Astrocyte (in vitro differentiated cells and primary cell): ENCODE measurements at regions not wholly inside any gene's neighbourhood (a gene's known extent, or its start where the extent isn't known, plus 50 kb on each side); places are given as distances from the start of the nearest gene placed in this dataset.

Experiments used
- DNase-seq: peaks from one replicate; pipeline ENCODE4 v3.0.0-alpha.2; 2010; ENCODE audit warnings: low read depth
- FAIRE-seq: peaks from 2 replicates; lab custom pipeline; 2011; peaks lifted over from hg19 to GRCh38; lab: Jason Lieb, UNC
- H2AFZ ChIP-seq: 2 replicates; pipeline ENCODE4 v1.6.0; 2012; ENCODE audit warnings: low read depth, low read length, inconsistent platforms
- H3K27ac ChIP-seq: 2 replicates; pipeline ENCODE4 v1.5.1; 2011; ENCODE audit warnings: low read depth, low read length, inconsistent platforms
- H3K27me3 ChIP-seq: 2 replicates; pipeline ENCODE4 v1.6.0; 2011; ENCODE audit warnings: low read length, inconsistent platforms; ENCODE audit not compliant: insufficient read depth
- H3K36me3 ChIP-seq: 2 replicates; pipeline ENCODE4 v1.5.1; 2011; ENCODE audit warnings: low read length, inconsistent platforms; ENCODE audit not compliant: insufficient read depth
- H3K4me1 ChIP-seq: 2 replicates; pipeline ENCODE4 v1.5.1; 2011; ENCODE audit warnings: low read length, inconsistent platforms; ENCODE audit not compliant: insufficient read depth
- H3K4me2 ChIP-seq: 2 replicates; pipeline ENCODE4 v1.6.0; 2012; ENCODE audit warnings: low read length, inconsistent platforms
- H3K4me3 ChIP-seq: 2 replicates; pipeline ENCODE4 v1.5.1; 2011; ENCODE audit warnings: low read depth, mild to moderate bottlenecking, low read length, inconsistent platforms; ENCODE audit not compliant: insufficient read depth
- H3K79me2 ChIP-seq: 2 replicates; pipeline ENCODE4 v1.6.0; 2012; ENCODE audit warnings: mild to moderate bottlenecking, low read length, inconsistent platforms; ENCODE audit not compliant: insufficient read depth
- H3K9ac ChIP-seq: 2 replicates; pipeline ENCODE4 v1.6.0; 2012; ENCODE audit warnings: mild to moderate bottlenecking, low read length, inconsistent platforms
- H3K9me3 ChIP-seq: 2 replicates; pipeline ENCODE4 v1.5.1; 2012; ENCODE audit warnings: low read depth, mild to moderate bottlenecking, low read length, inconsistent platforms; ENCODE audit not compliant: insufficient read depth
- H4K20me1 ChIP-seq: 2 replicates; pipeline ENCODE4 v1.6.0; 2012; ENCODE audit warnings: low read length, inconsistent platforms; ENCODE audit not compliant: insufficient read depth
- H3K27ac Mint-ChIP-seq: one replicate; pipeline ENCODE4 v1.8.0; 2021; ENCODE audit warnings: mild to moderate bottlenecking, mixed read lengths; ENCODE audit not compliant: unreplicated experiment
- H3K27me3 Mint-ChIP-seq: one replicate; pipeline ENCODE4 v1.8.0; 2021; ENCODE audit warnings: low read depth, mixed read lengths; ENCODE audit not compliant: unreplicated experiment
- H3K36me3 Mint-ChIP-seq: one replicate; pipeline ENCODE4 v1.8.0; 2021; ENCODE audit warnings: low read depth, mixed read lengths; ENCODE audit not compliant: unreplicated experiment
- H3K4me1 Mint-ChIP-seq: one replicate; pipeline ENCODE4 v1.8.0; 2021; ENCODE audit warnings: low read depth, mixed read lengths; ENCODE audit not compliant: unreplicated experiment
- H3K4me3 Mint-ChIP-seq: one replicate; pipeline ENCODE4 v1.8.0; 2021; ENCODE audit warnings: mild to moderate bottlenecking, moderate library complexity, mixed read lengths; ENCODE audit not compliant: unreplicated experiment
- H3K9me3 Mint-ChIP-seq: one replicate; pipeline ENCODE4 v1.8.0; 2021; ENCODE audit warnings: mild to moderate bottlenecking, mixed read lengths; ENCODE audit not compliant: unreplicated experiment
- CTCF ChIP-seq: IDR thresholded peaks from 2 replicates; pipeline ENCODE4 v1.5.1; 2011; ENCODE audit warnings: low read depth, mild to moderate bottlenecking, inconsistent platforms, low read length, moderate library complexity; ENCODE audit not compliant: insufficient read depth
- EZH2 ChIP-seq: IDR thresholded peaks from 2 replicates; pipeline ENCODE4 v1.6.1; 2012; ENCODE audit warnings: mild to moderate bottlenecking, low read length, inconsistent platforms; ENCODE audit not compliant: insufficient read depth

GRCh38 chr22:22769434-22770279, 118.0 kb upstream of the IGLL5 start:
- FAIRE-seq = no peak
- Histone ChIP-seq H3K9ac (no peak overlapping the region), H3K27me3 (peaks cover 5% of the 10 kb centered on the region), H3K4me3 (no peak overlapping the region), H3K27ac (no peak overlapping the region), H4K20me1 (no peaks in the 10 kb centered on the region), H3K36me3 (no peaks in the 10 kb centered on the region), H3K4me1 (no peaks in the 10 kb centered on the region), H2AFZ (no peak overlapping the region), H3K9me3 (no peaks in the 10 kb centered on the region), H3K4me2 (no peak overlapping the region), H3K79me2 (no peaks in the 10 kb centered on the region)
- DNase-seq = no peak
- Mint-ChIP-seq H3K36me3 (peaks cover 2% of the 10 kb centered on the region), H3K9me3 (peaks cover 2% of the 10 kb centered on the region), H3K4me3 (no peak overlapping the region), H3K27ac (no peak overlapping the region), H3K27me3 (peaks cover 73% of the 10 kb centered on the region), H3K4me1 (no peaks in the 10 kb centered on the region)
- TF ChIP-seq EZH2 = no peak
- no peak for TF ChIP-seq CTCF

- H3K27ac ChIP-seq = no peak overlapping the region
- H3K9ac ChIP-seq = no peak overlapping the region
- H3K36me3 ChIP-seq = no peaks in the 10 kb centered on the region
- H3K4me1 ChIP-seq = no peaks in the 10 kb centered on the region
- Mint-ChIP-seq H3K4me3 (no peak overlapping the region), H3K4me1 (no peaks in the 10 kb centered on the region), H3K36me3 (peaks cover 2% of the 10 kb centered on the region), H3K27me3 (peaks cover 79% of the 10 kb centered on the region), H3K9me3 (peaks cover 2% of the 10 kb centered on the region), H3K27ac (no peak overlapping the region)
- H3K4me3 ChIP-seq = no peak overlapping the region
- DNase-seq (no peak), FAIRE-seq (no peak)
- H2AFZ ChIP-seq = no peak overlapping the region
- H3K4me2 ChIP-seq = no peak overlapping the region
- H3K9me3 ChIP-seq = no peaks in the 10 kb centered on the region
- no peaks in the 10 kb centered on the region for H4K20me1 ChIP-seq
- H3K79me2 ChIP-seq = no peaks in the 10 kb centered on the region
- H3K27me3 ChIP-seq = peaks cover 5% of the 10 kb centered on the region
- peak; percentile 46 for TF ChIP-seq CTCF
- TF ChIP-seq EZH2 = no peak
These were observed 117.2 kb upstream of the IGLL5 start for GRCh38 chr22:22770280-22770871.

GRCh38 chr22:22770881-22771280, 116.7 kb upstream of the IGLL5 start:
- Histone ChIP-seq H3K9ac (no peak overlapping the region), H4K20me1 (no peaks in the 10 kb centered on the region), H2AFZ (no peak overlapping the region), H3K9me3 (no peaks in the 10 kb centered on the region), H3K27ac (no peak overlapping the region), H3K79me2 (no peaks in the 10 kb centered on the region), H3K36me3 (no peaks in the 10 kb centered on the region), H3K27me3 (peaks cover 5% of the 10 kb centered on the region), H3K4me3 (no peak overlapping the region), H3K4me1 (no peaks in the 10 kb centered on the region), H3K4me2 (no peak overlapping the region)
- Mint-ChIP-seq H3K27me3 (peaks cover 82% of the 10 kb centered on the region), H3K27ac (no peak overlapping the region), H3K4me3 (no peak overlapping the region), H3K4me1 (no peaks in the 10 kb centered on the region), H3K36me3 (peaks cover 2% of the 10 kb centered on the region), H3K9me3 (peaks cover 2% of the 10 kb centered on the region)
- no peak for DNase-seq
- TF ChIP-seq CTCF = no peak
- no peak for TF ChIP-seq EZH2
- FAIRE-seq = no peak
